ENCODE measurements at regions not wholly inside any gene's neighbourhood (a gene's known extent, or its start where the extent isn't known, plus 50 kb on each side); places are given as distances from the start of the nearest gene placed in this dataset.

- H3K4me1 ChIP-seq (ENCODE audit: control insufficient read depth, insufficient read depth, low read length) = no peaks in the 10 kb centered on the region
- no peak overlapping the region for H3K27ac ChIP-seq (ENCODE audit: insufficient read depth, low read length)
- peaks cover 2% of the 10 kb centered on the region; the same call in 1 of the 2 replicates for H3K9me3 ChIP-seq (ENCODE audit: control insufficient read depth, insufficient read depth, low read length)
- WGBS, 2 experiments (ENCODE audit: extremely low coverage in 2 of 2, insufficient read length in 1 of 2) = no CpG with 5 or more reads among the region's 2 CpGs
- H3K56ac ChIP-seq (ENCODE audit: extremely low read depth, insufficient read depth, low read length) = no peak overlapping the region
- no peaks in the 10 kb centered on the region for H4K20me1 ChIP-seq (ENCODE audit: insufficient read depth, low read length)
- ATAC-seq (ENCODE audit: low read depth) (no peak), DNase-seq (no peak)
- POLR2A ChIA-PET (ENCODE audit: unreplicated experiment) = no interaction called here
- H3K36me3 ChIP-seq (ENCODE audit: control insufficient read depth, insufficient read depth, low read length) = no peaks in the 10 kb centered on the region
- H3K4me2 ChIP-seq (ENCODE audit: low read depth, low read length) = no peak overlapping the region
- no peak overlapping the region for H2AFZ ChIP-seq (replicated peaks; ENCODE audit: low read length, poor library complexity)
- no peak overlapping the region for H2BK120ac ChIP-seq (ENCODE audit: low read depth, low read length)
- no peak overlapping the region for H4K5ac ChIP-seq (ENCODE audit: low read depth, low read length)
- H3K14ac ChIP-seq (replicated peaks; ENCODE audit: low read depth, low read length) = no peak overlapping the region
- no peaks in the 10 kb centered on the region for H3K79me1 ChIP-seq (ENCODE audit: low read depth in 1 of 2, low read length in 2 of 2)
- H2AK9ac ChIP-seq (replicated peaks; ENCODE audit: low read depth, low read length, poor library complexity) = no peak overlapping the region
- dilution Hi-C loops (cut with HindIII; ENCODE audit: low sequenced_read_pairs, unreplicated experiment) (no loop called here), intact Hi-C loops (cut with micrococcal nuclease) (no loop called here), in situ Hi-C loops (cut with MboI; ENCODE audit: low sequenced_read_pairs) (no loop called here)
- no peak overlapping the region for H3K23ac ChIP-seq (ENCODE audit: low read depth, low read length)
- no peak overlapping the region for H3K4ac ChIP-seq (ENCODE audit: low read depth, low read length)
- no peak overlapping the region for H4K91ac ChIP-seq (ENCODE audit: insufficient read depth, low read depth, low read length)
- no peak overlapping the region for H3K18ac ChIP-seq (ENCODE audit: low read depth, low read length)
- H2BK15ac ChIP-seq (ENCODE audit: low read depth, low read length) = no peak overlapping the region
- no TSS peak for BruUV-seq (replicated peaks)
- TF ChIP-seq CHD1 (IDR thresholded peaks at IDR 0.05; ENCODE audit: low read depth, low read length) = no peak
- no peak for TF ChIP-seq ELK1 (IDR thresholded peaks at IDR 0.05; ENCODE audit: borderline replicate concordance, low read depth, low read length)
- no peak for TF ChIP-seq RFX5 (IDR thresholded peaks at IDR 0.05; ENCODE audit: low read depth, low read length)
- TF ChIP-seq MAFK (IDR thresholded peaks at IDR 0.05; ENCODE audit: low read depth, low read length) = no peak
- no peak for TF ChIP-seq MAZ (IDR thresholded peaks at IDR 0.05; ENCODE audit: borderline replicate concordance, low read depth, low read length)
- TF ChIP-seq, protein P1, sequence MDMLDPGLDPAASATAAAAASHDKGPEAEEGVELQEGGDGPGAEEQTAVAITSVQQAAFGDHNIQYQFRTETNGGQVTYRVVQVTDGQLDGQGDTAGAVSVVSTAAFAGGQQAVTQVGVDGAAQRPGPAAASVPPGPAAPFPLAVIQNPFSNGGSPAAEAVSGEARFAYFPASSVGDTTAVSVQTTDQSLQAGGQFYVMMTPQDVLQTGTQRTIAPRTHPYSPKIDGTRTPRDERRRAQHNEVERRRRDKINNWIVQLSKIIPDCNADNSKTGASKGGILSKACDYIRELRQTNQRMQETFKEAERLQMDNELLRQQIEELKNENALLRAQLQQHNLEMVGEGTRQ (IDR thresholded peaks at IDR 0.05; ENCODE audit: low read depth, low read length) = no peak
- TF ChIP-seq FOS (IDR thresholded peaks at IDR 0.05; ENCODE audit: low read depth, low read length) = no peak
- TF ChIP-seq BHLHE40 (IDR thresholded peaks at IDR 0.05; ENCODE audit: low read depth, low read length) = no peak
- no peak for TF ChIP-seq SMC3 (IDR thresholded peaks at IDR 0.05; ENCODE audit: low read depth, low read length)
- TF ChIP-seq POLR2A (IDR thresholded peaks at IDR 0.05; ENCODE audit: low read depth, low read length) = no peak
- no peak for TF ChIP-seq NFE2L2 (IDR thresholded peaks at IDR 0.05; ENCODE audit: low read depth, low read length)
- TF ChIP-seq MXI1 (IDR thresholded peaks at IDR 0.05; ENCODE audit: borderline replicate concordance, low read depth, low read length) = no peak
- no peak for TF ChIP-seq CEBPB (IDR thresholded peaks at IDR 0.05; ENCODE audit: low read depth, low read length)
- TF ChIP-seq, protein P2, sequence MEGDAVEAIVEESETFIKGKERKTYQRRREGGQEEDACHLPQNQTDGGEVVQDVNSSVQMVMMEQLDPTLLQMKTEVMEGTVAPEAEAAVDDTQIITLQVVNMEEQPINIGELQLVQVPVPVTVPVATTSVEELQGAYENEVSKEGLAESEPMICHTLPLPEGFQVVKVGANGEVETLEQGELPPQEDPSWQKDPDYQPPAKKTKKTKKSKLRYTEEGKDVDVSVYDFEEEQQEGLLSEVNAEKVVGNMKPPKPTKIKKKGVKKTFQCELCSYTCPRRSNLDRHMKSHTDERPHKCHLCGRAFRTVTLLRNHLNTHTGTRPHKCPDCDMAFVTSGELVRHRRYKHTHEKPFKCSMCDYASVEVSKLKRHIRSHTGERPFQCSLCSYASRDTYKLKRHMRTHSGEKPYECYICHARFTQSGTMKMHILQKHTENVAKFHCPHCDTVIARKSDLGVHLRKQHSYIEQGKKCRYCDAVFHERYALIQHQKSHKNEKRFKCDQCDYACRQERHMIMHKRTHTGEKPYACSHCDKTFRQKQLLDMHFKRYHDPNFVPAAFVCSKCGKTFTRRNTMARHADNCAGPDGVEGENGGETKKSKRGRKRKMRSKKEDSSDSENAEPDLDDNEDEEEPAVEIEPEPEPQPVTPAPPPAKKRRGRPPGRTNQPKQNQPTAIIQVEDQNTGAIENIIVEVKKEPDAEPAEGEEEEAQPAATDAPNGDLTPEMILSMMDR (conservative IDR thresholded peaks at IDR 0.05; ENCODE audit: low read depth, low read length) = no peak
- no peak overlapping the region for H3K9ac ChIP-seq (ENCODE audit: low read depth, low read length)
- no peaks in the 10 kb centered on the region for H3K9me1 ChIP-seq (ENCODE audit: insufficient read depth, low read length)
- no peak overlapping the region for H2BK5ac ChIP-seq (ENCODE audit: low read depth, low read length, poor library complexity, severe bottlenecking)
- CTCF ChIA-PET = no interaction called here
- H3K27me3 ChIP-seq (ENCODE audit: control insufficient read depth, insufficient read depth, low read length) = no peaks in the 10 kb centered on the region
- no peak overlapping the region for H2AK5ac ChIP-seq (ENCODE audit: low read depth, low read length)
- no peak overlapping the region for H4K8ac ChIP-seq (ENCODE audit: low read depth in 2 of 2, low read length in 2 of 2)
- H3K4me3 ChIP-seq (ENCODE audit: insufficient read depth, low read depth, low read length) = no peak overlapping the region
- H2BK20ac ChIP-seq (ENCODE audit: low read depth, low read length) = no peak overlapping the region
Measured at GRCh38 chr7:108818742-108819141, 249.1 kb downstream of the DNAJB9 start.
